Keratinocyte (primary cell): ENCODE measurements at regions not wholly inside any gene's neighbourhood (a gene's known extent, or its start where the extent isn't known, plus 50 kb on each side); places are given as distances from the start of the nearest gene placed in this dataset.

Experiments
- EZH2 ChIP-seq: IDR thresholded peaks from one replicate; pipeline ENCODE4 v1.6.1; 2012; ENCODE audit warnings: inconsistent platforms, mild to moderate bottlenecking, low read length, moderate library complexity
- TF ChIP-seq, protein P1 (sequence below), 3 experiments: IDR thresholded peaks in 1 of 3; conservative IDR thresholded peaks in 1 of 3; optimal IDR thresholded peaks in 1 of 3; 2 replicates in 2 of 3; 3 replicates in 1 of 3; pipeline versions ENCODE3 to v1.5.1; 2011; ENCODE audit warnings: low read length in 3 of 3, mild to moderate bottlenecking in 3 of 3, moderate library complexity in 2 of 3, control low read depth in 1 of 3, inconsistent platforms in 1 of 3; ENCODE audit not compliant: insufficient read depth in 2 of 3; ENCODE audit errors: extremely low read depth in 1 of 3

DNA sequence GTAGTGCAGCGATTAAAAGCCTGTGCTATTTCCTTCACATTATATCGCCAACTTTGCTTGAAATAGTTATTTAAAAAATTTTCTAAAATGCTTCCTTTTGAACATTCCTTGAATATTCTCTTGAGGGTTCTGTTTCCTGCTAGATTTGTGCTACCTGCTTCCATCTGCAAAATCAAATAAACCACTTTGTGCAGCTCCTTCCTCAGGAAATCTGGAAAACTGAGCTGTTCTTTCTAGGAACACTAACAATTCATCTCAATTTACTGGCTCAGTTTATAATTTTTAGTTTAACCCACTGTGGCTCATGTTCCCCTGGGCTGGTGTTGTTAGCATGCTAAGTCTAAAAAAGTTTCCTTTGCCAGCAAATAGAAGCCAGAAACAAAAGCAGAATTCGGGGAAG is 88.1 kb upstream of the LCORL start:
- TF ChIP-seq, protein P1, sequence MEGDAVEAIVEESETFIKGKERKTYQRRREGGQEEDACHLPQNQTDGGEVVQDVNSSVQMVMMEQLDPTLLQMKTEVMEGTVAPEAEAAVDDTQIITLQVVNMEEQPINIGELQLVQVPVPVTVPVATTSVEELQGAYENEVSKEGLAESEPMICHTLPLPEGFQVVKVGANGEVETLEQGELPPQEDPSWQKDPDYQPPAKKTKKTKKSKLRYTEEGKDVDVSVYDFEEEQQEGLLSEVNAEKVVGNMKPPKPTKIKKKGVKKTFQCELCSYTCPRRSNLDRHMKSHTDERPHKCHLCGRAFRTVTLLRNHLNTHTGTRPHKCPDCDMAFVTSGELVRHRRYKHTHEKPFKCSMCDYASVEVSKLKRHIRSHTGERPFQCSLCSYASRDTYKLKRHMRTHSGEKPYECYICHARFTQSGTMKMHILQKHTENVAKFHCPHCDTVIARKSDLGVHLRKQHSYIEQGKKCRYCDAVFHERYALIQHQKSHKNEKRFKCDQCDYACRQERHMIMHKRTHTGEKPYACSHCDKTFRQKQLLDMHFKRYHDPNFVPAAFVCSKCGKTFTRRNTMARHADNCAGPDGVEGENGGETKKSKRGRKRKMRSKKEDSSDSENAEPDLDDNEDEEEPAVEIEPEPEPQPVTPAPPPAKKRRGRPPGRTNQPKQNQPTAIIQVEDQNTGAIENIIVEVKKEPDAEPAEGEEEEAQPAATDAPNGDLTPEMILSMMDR (optimal IDR thresholded peaks at IDR 0.05 in 1 of 3, IDR thresholded peaks at IDR 0.05 in 1 of 3, conservative IDR thresholded peaks at IDR 0.05 in 1 of 3; ENCODE audit: extremely low read depth in 1 of 3, insufficient read depth in 2 of 3, low read length in 3 of 3): no peak
- no peak for TF ChIP-seq EZH2
